ENCODE measurements at regions not wholly inside any gene's neighbourhood (a gene's known extent, or its start where the extent isn't known, plus 50 kb on each side); places are given as distances from the start of the nearest gene placed in this dataset.

GRCh38 chr2:196407675-196408264 is 231.7 kb upstream of the CCDC150 start:
- H2BK15ac ChIP-seq (ENCODE audit: low read depth, low read length): no peak overlapping the region
- no peak overlapping the region for H2BK5ac ChIP-seq (ENCODE audit: insufficient read length, low read length)
- no peaks in the 10 kb centered on the region for H3K79me2 ChIP-seq (ENCODE audit: insufficient read depth, low read length)
- H3K27me3 ChIP-seq (ENCODE audit: insufficient read depth, low read length): no peaks in the 10 kb centered on the region
- H3K23ac ChIP-seq (ENCODE audit: insufficient read length, low read depth, low read length): no peak overlapping the region
- Mint-ChIP-seq H3K27ac (no peak overlapping the region), H3K4me1 (no peaks in the 10 kb centered on the region), H3K9me3 (no peaks in the 10 kb centered on the region; a peak in 1 of 5 replicates), H3K36me3 (ENCODE audit: insufficient read depth in 1 of 3, low read depth in 3 of 3) (no peaks in the 10 kb centered on the region), H3K4me3 (no peak overlapping the region), H3K27me3 (ENCODE audit: low read depth) (no peaks in the 10 kb centered on the region)
- no peak overlapping the region for H2BK120ac ChIP-seq (ENCODE audit: low read depth, low read length, poor library complexity, severe bottlenecking)
- H3K9ac ChIP-seq (ENCODE audit: extremely low read depth, insufficient read length, low read length): no peak overlapping the region
- no peak overlapping the region for H3K4ac ChIP-seq (ENCODE audit: low read depth, low read length)
- H3K27ac ChIP-seq (ENCODE audit: insufficient read length, low read depth, low read length): no peak overlapping the region
- no peaks in the 10 kb centered on the region for H3K23me2 ChIP-seq (ENCODE audit: insufficient read length, low read depth, low read length, poor library complexity, severe bottlenecking)
- no peak for TF ChIP-seq CTCF (conservative IDR thresholded peaks at IDR 0.05)
- no peak overlapping the region for H2BK20ac ChIP-seq (ENCODE audit: low read depth, low read length, poor library complexity, severe bottlenecking)
- H3K14ac ChIP-seq (ENCODE audit: insufficient read depth, low read length): no peak overlapping the region
- H3K18ac ChIP-seq (ENCODE audit: insufficient read length, low read depth, low read length): no peak overlapping the region
- no peak for DNase-seq
- no peak overlapping the region for H2AK5ac ChIP-seq (ENCODE audit: insufficient read length, low read length)
- no peak overlapping the region for H3K4me2 ChIP-seq (ENCODE audit: insufficient read depth, insufficient read length, low read length)
- H3K56ac ChIP-seq (ENCODE audit: insufficient read length, low read depth, low read length): no peak overlapping the region
- H4K20me1 ChIP-seq (ENCODE audit: control insufficient read depth, insufficient read depth, insufficient read length): no peaks in the 10 kb centered on the region
- no peak overlapping the region for H4K91ac ChIP-seq (ENCODE audit: insufficient read length, low read depth, low read length)
- H4K5ac ChIP-seq (ENCODE audit: insufficient read length, low read depth, low read length): no peak overlapping the region
- no peak overlapping the region for H2AFZ ChIP-seq (ENCODE audit: low read length)
- WGBS (ENCODE audit: extremely low coverage, insufficient read length, low lambda C conversion rate): no CpG with 5 or more reads among the region's 1 CpG
- no peaks in the 10 kb centered on the region for H3K79me1 ChIP-seq (ENCODE audit: insufficient read depth, low read depth, low read length, poor library complexity, severe bottlenecking)
- no peak overlapping the region for H3T11ph ChIP-seq (ENCODE audit: low read length)
- H3K4me1 ChIP-seq (ENCODE audit: insufficient read depth, low read length): no peaks in the 10 kb centered on the region
- H3K9me3 ChIP-seq (ENCODE audit: control insufficient read depth, low read depth, low read length): no peaks in the 10 kb centered on the region
- H2BK12ac ChIP-seq (ENCODE audit: insufficient read length, low read depth, low read length): no peak overlapping the region
- no peak overlapping the region for H4K8ac ChIP-seq (replicated peaks; ENCODE audit: insufficient read length, low read depth, low read length)

Data from H9 (cell line).